ENCODE measurements at regions not wholly inside any gene's neighbourhood (a gene's known extent, or its start where the extent isn't known, plus 50 kb on each side); places are given as distances from the start of the nearest gene placed in this dataset.
"Not testable (repeated sequence)": the region's sequence is repeated elsewhere in the genome, so short reads cannot be mapped to it uniquely, and the experiment has no call there.

DNA sequence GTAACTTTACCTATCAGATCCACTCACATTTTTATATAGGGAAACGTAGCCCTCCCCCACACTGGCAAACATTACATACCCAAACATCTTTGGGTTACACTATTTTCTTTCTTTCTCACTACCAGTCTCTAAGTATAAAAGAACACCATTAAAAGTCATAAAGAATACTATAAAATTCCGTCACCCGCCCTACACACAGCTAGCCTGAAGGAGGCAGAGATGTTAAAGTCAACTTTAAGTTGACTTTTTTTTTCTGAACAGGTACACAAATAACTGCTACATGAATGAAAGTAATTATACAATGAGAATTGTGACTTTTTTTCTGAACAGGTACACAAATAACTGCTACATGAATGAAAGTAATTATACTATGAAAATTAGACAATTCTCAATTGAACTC, 628.3 kb downstream of the NUP35 start:
- no peak overlapping the region for H3K4me3 ChIP-seq (ENCODE audit: insufficient read depth, low read depth, low read length)
- no peaks in the 10 kb centered on the region for H3K36me3 ChIP-seq (replicated peaks; ENCODE audit: control insufficient read depth, insufficient read depth, low read length)
- no peaks in the 10 kb centered on the region for H3K27me3 ChIP-seq (ENCODE audit: control insufficient read depth, insufficient read depth, low read length)
- no peak for DNase-seq

GRCh38 chr2:183759033-183759432, 634.8 kb downstream of the NUP35 start:
- no peaks in the 10 kb centered on the region for H3K27me3 ChIP-seq (ENCODE audit: control insufficient read depth, insufficient read depth, low read length)
- no peaks in the 10 kb centered on the region for H3K36me3 ChIP-seq (replicated peaks; ENCODE audit: control insufficient read depth, insufficient read depth, low read length)
- no peak overlapping the region for H3K4me3 ChIP-seq (ENCODE audit: insufficient read depth, low read depth, low read length)
- no peak for DNase-seq

GRCh38 chr2:183773775-183774174, 649.5 kb downstream of the NUP35 start:
- Histone ChIP-seq H3K27me3 (ENCODE audit: control insufficient read depth, insufficient read depth, low read length) (no peaks in the 10 kb centered on the region), H3K4me3 (ENCODE audit: insufficient read depth, low read depth, low read length) (no peak overlapping the region)
- no peak for DNase-seq

DNA sequence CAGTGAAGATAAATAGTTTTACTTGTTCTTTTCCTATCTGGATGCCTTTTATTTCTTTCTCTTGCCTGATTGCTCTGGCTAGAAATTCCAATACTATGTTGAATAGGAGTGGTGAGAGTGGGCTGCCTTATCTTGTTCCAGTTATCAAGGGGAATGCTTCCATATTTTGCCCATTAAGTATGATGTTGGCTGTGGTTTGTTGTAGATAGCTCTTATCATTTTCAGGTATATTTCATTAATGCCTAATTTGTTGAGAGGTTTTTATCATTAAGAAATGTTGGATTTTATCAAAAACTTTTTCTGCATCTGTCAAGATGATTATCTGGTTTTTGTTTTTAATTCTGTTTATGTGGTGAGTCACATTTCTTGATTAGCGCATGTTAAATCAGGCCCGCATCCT, 655.8 kb downstream of the NUP35 start:
- Histone ChIP-seq H3K27me3 (ENCODE audit: control insufficient read depth, insufficient read depth, low read length) (no peaks in the 10 kb centered on the region), H3K36me3 (replicated peaks; ENCODE audit: control insufficient read depth, insufficient read depth, low read length) (no peaks in the 10 kb centered on the region), H3K4me3 (ENCODE audit: insufficient read depth, low read depth, low read length) (no peak overlapping the region)
- no peak for DNase-seq

More at GRCh38 chr2:183773775-183774174, 649.5 kb downstream of the NUP35 start:
- no peaks in the 10 kb centered on the region for H3K36me3 ChIP-seq (replicated peaks; ENCODE audit: control insufficient read depth, insufficient read depth, low read length)

DNA sequence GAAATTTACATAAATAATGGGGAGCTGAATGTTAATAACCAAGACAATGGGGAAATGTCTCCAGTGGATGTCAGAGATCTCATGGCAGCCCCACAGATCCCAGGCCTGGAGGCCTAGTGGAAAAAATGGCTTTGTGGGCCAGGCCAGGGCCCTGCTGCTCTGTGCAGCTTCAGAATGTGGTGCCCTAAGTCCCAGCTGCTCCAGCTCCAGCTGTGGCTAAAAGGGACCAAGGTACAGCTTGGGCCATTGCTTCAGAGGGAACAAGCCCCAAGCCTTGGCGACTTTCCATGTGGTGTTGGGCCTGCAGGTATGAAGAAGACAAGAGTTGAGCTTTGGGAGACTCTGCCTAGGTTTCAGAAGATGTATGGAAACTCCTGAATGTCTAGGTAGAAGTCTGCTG, 658.2 kb downstream of the NUP35 start:
- no peak overlapping the region for H3K4me3 ChIP-seq (ENCODE audit: insufficient read depth, low read depth, low read length)
- no peaks in the 10 kb centered on the region for H3K27me3 ChIP-seq (ENCODE audit: control insufficient read depth, insufficient read depth, low read length)
- no peaks in the 10 kb centered on the region for H3K36me3 ChIP-seq (replicated peaks; ENCODE audit: control insufficient read depth, insufficient read depth, low read length)
- no peak for DNase-seq

- not testable (repeated sequence) for H3K36me3 ChIP-seq (replicated peaks; ENCODE audit: control insufficient read depth, insufficient read depth, low read length); H3K27me3 ChIP-seq (ENCODE audit: control insufficient read depth, insufficient read depth, low read length); DNase-seq; H3K4me3 ChIP-seq (ENCODE audit: insufficient read depth, low read depth, low read length)
Observed at GRCh38 chr2:183788796-183789195, 664.6 kb downstream of the NUP35 start.

GRCh38 chr2:183792165-183792924, 668.1 kb downstream of the NUP35 start:
- H3K4me3 ChIP-seq (ENCODE audit: insufficient read depth, low read depth, low read length); H3K36me3 ChIP-seq (replicated peaks; ENCODE audit: control insufficient read depth, insufficient read depth, low read length); H3K27me3 ChIP-seq (ENCODE audit: control insufficient read depth, insufficient read depth, low read length); DNase-seq: not testable (repeated sequence)

DNA sequence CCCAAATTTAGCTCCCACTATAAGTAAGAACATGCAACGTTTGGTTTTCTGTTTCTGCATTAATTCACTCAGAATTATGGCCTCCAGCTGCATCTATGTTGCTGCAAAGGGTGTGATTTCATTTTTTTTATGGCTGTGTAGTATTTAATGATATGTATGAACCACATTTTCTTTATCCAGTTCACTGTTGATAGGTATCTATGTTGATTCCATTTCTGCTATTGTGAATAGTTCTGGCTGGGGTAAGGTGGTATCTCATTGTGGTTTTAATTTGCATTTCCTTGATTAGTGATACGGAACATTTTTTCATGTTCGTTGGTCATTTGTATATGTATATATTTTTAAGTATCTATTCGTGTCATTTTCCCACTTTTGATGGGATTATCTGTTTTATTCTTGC, 674.3 kb downstream of the NUP35 start:
- Histone ChIP-seq H3K4me3 (ENCODE audit: insufficient read depth, low read depth, low read length) (no peak overlapping the region), H3K36me3 (replicated peaks; ENCODE audit: control insufficient read depth, insufficient read depth, low read length) (no peaks in the 10 kb centered on the region), H3K27me3 (ENCODE audit: control insufficient read depth, insufficient read depth, low read length) (no peaks in the 10 kb centered on the region)
- DNase-seq: no peak

DNA sequence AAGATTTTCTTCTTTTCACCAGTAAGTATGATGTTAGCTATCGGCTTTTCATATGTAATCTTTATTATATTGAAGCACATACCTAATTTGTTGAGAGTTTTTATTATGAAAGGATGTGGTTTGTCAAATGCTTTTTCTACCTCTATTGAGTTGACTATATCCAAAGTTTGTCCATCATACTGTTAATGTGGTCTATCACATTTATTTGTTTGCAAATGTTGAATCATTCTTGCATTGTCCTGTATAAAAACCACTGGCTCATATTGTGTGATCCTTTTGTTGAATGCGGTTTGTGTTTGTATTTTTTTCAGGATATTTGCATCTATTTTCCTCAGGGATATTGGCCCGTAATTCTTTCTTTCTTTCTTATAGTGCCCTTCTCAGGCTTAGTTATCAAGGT, 675.5 kb downstream of the NUP35 start:
- DNase-seq: no peak
- Histone ChIP-seq H3K27me3 (ENCODE audit: control insufficient read depth, insufficient read depth, low read length) (no peaks in the 10 kb centered on the region), H3K36me3 (replicated peaks; ENCODE audit: control insufficient read depth, insufficient read depth, low read length) (no peaks in the 10 kb centered on the region), H3K4me3 (ENCODE audit: insufficient read depth, low read depth, low read length) (no peak overlapping the region)

DNA sequence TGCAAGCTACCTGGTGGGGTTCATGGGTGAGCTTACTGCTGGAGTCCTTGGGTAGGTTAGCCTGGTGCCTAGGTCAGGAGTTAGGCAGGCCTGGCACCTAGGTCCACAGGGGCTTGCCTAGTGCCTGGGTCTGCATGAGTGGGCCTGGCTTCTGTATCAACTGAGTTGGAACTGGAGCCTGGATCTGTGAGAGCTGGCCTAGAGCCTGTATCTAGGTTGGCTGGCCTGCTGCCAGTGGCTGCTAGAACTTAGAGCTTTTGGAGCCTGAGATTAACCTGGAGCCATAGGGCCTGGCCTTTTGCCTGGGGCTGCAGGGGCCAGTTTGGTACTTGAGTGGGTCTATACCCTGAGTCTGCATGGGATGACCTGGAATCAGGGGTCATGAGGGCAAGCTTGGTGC, 679.4 kb downstream of the NUP35 start:
- no peak for DNase-seq

DNA sequence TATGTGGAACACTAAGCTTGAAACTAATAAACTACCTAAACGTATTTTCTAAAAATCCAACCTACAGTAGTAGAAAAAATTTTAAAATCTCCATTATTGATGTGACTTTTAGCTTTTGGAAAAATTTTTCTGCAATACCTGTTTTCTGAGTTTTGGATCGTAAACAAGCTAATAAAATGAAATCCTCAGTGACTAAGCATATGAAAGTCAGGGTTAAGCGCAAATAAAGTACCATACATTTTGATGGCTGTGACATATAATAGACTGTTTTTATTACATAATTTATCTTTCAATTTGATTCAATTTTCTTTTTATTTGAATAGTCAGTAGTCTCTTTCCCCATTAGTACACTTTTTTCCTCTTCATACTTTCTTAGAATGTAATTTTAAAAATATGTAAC, 683.6 kb downstream of the NUP35 start:
- Histone ChIP-seq H3K36me3 (replicated peaks; ENCODE audit: control insufficient read depth, insufficient read depth, low read length) (no peaks in the 10 kb centered on the region), H3K4me3 (ENCODE audit: insufficient read depth, low read depth, low read length) (no peak overlapping the region), H3K27me3 (ENCODE audit: control insufficient read depth, insufficient read depth, low read length) (no peaks in the 10 kb centered on the region)
- DNase-seq: no peak

More for the DNA sequence above, 679.4 kb downstream of the NUP35 start:
- H3K4me3 ChIP-seq (ENCODE audit: insufficient read depth, low read depth, low read length): no peak overlapping the region
- no peaks in the 10 kb centered on the region for H3K36me3 ChIP-seq (replicated peaks; ENCODE audit: control insufficient read depth, insufficient read depth, low read length)
- no peaks in the 10 kb centered on the region for H3K27me3 ChIP-seq (ENCODE audit: control insufficient read depth, insufficient read depth, low read length)

DNA sequence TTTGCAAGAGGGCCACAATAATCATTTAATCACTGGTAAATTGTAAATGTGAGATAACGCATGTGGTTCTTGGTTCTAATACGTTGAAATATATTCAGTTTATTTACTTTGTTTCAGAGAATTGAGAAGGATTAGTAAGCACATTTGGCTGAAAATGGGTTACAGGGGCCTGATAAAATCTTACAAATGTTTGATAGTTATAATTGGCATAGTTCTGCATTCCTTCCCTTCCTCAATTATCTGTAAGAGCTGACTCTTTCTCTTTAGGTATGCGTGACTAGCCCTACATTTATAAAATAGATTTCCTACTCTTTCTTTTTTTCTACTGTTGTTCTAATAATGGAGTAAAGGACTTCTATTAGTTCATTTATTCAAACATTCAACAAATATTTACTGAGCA, 685.2 kb downstream of the NUP35 start:
- H3K36me3 ChIP-seq (replicated peaks; ENCODE audit: control insufficient read depth, insufficient read depth, low read length): no peaks in the 10 kb centered on the region
- H3K27me3 ChIP-seq (ENCODE audit: control insufficient read depth, insufficient read depth, low read length): no peaks in the 10 kb centered on the region
- no peak for DNase-seq
- no peak overlapping the region for H3K4me3 ChIP-seq (ENCODE audit: insufficient read depth, low read depth, low read length)

DNA sequence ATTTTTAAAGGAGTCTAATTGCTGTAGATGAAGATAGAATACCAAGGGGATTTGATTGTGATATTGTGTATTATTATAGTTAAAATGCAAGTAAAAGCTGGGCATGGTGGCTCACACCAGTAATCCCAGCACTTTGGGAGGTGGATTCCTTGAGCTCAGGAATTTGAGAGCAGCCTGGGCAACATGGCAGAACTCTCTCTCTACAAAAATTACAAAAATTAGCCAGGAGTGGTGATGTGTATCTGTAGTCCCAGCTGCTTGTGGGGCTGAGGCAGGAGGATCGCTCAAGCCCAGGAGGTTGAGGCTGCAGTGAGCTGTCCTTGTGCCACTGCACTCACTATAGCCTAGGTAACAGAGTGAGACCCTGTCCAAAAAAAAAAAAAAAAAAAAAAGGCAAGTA, 687.0 kb downstream of the NUP35 start:
- no peak overlapping the region for H3K4me3 ChIP-seq (ENCODE audit: insufficient read depth, low read depth, low read length)
- no peak for DNase-seq
- no peaks in the 10 kb centered on the region for H3K27me3 ChIP-seq (ENCODE audit: control insufficient read depth, insufficient read depth, low read length)
- H3K36me3 ChIP-seq (replicated peaks; ENCODE audit: control insufficient read depth, insufficient read depth, low read length): no peaks in the 10 kb centered on the region

GRCh38 chr2:183812091-183812490, 687.8 kb downstream of the NUP35 start:
- DNase-seq: no peak
- Histone ChIP-seq H3K4me3 (ENCODE audit: insufficient read depth, low read depth, low read length) (no peak overlapping the region), H3K36me3 (replicated peaks; ENCODE audit: control insufficient read depth, insufficient read depth, low read length) (no peaks in the 10 kb centered on the region), H3K27me3 (ENCODE audit: control insufficient read depth, insufficient read depth, low read length) (no peaks in the 10 kb centered on the region)

DNA sequence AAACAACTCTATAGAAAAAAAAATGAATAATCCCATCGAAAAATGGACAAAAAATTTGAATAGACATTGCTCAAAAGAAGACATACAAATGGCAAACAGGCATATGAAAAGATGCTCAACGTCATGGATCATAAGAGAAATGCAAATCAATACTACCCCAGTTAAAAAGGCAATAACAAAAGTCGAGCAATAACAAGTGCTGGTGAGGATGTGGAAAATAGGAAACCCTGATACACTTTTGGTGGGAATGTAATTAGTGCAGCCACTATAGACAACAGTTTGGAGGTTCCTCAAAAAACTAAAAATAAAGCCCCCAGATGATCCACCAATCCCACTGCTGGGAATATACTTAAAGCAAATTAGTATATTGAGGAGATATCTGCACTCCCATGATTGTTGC, 701.5 kb downstream of the NUP35 start:
- no peaks in the 10 kb centered on the region for H3K36me3 ChIP-seq (replicated peaks; ENCODE audit: control insufficient read depth, insufficient read depth, low read length)
- no peak for DNase-seq
- no peaks in the 10 kb centered on the region for H3K27me3 ChIP-seq (ENCODE audit: control insufficient read depth, insufficient read depth, low read length)
- no peak overlapping the region for H3K4me3 ChIP-seq (ENCODE audit: insufficient read depth, low read depth, low read length)

- no peak overlapping the region for H3K4me3 ChIP-seq (ENCODE audit: insufficient read depth, low read depth, low read length)
- no peaks in the 10 kb centered on the region for H3K36me3 ChIP-seq (replicated peaks; ENCODE audit: control insufficient read depth, insufficient read depth, low read length)
- DNase-seq: no peak
- H3K27me3 ChIP-seq (ENCODE audit: control insufficient read depth, insufficient read depth, low read length): no peaks in the 10 kb centered on the region
Observed at GRCh38 chr2:183829931-183830330, 705.7 kb downstream of the NUP35 start.
